Common myeloid progenitor, CD34-positive (primary cell): ENCODE measurements at regions not wholly inside any gene's neighbourhood (a gene's known extent, or its start where the extent isn't known, plus 50 kb on each side); places are given as distances from the start of the nearest gene placed in this dataset.
"Not testable (repeated sequence)": the region's sequence is repeated elsewhere in the genome, so short reads cannot be mapped to it uniquely, and the experiment has no call there.

Experiments used
- CTCF ChIA-PET: fragments of 350-600 bp; sonication (Branson Sonifier 250); formaldehyde crosslinking; loops from one replicate; lab custom pipeline; 2021; ENCODE audit warnings: antibody characterized with exemption; lab: Charles Lee
- POLR2A ChIA-PET: fragments of 350-600 bp; sonication (Branson Sonifier 250); formaldehyde crosslinking; loops from one replicate; lab custom pipeline; 2021; ENCODE audit warnings: antibody characterized with exemption; lab: Charles Lee
- DNase-seq, 3 donors: peaks; one replicate each; pipeline versions ENCODE4 v3.0.0 to v3.0.0-alpha.2; 2013
- H3K27ac ChIP-seq, 2 experiments: 1 replicate in 1 of 2; 2 replicates in 1 of 2; pipeline ENCODE4 v1.7.0; 2013; ENCODE audit warnings: inconsistent platforms in 2 of 2, low read length in 2 of 2, mild to moderate bottlenecking in 2 of 2, low read depth in 1 of 2, moderate library complexity in 1 of 2; ENCODE audit not compliant: severe bottlenecking in 2 of 2, insufficient read depth in 1 of 2, poor library complexity in 1 of 2
- H3K27me3 ChIP-seq, 5 experiments: replicated peaks in 2 of 5; 1 replicate in 3 of 5; 2 replicates in 2 of 5; pipeline versions ENCODE4 v1.6.1 to v1.7.0; 2013; ENCODE audit warnings: low read length in 4 of 5, mild to moderate bottlenecking in 2 of 5, moderate library complexity in 2 of 5, inconsistent platforms in 1 of 5; ENCODE audit not compliant: insufficient read depth in 5 of 5, control insufficient read depth in 4 of 5
- H3K36me3 ChIP-seq, 4 experiments: 1 replicate in 2 of 4; 2 replicates in 2 of 4; pipeline versions ENCODE4 v1.6.1 to v1.7.0; 2013; ENCODE audit warnings: low read length in 3 of 4, control low read depth in 1 of 4, mild to moderate bottlenecking in 1 of 4; ENCODE audit not compliant: control insufficient read depth in 4 of 4, insufficient read depth in 4 of 4
- H3K4me1 ChIP-seq, 4 experiments: 1 replicate in 3 of 4; 2 replicates in 1 of 4; pipeline versions ENCODE4 v1.6.1 to v1.7.1; 2013; ENCODE audit warnings: low read length in 3 of 4, mild to moderate bottlenecking in 3 of 4, control low read depth in 1 of 4, inconsistent platforms in 1 of 4, moderate library complexity in 1 of 4; ENCODE audit not compliant: control insufficient read depth in 4 of 4, insufficient read depth in 4 of 4; ENCODE audit errors: control extremely low read depth in 1 of 4
- H3K4me3 ChIP-seq, 7 experiments: 1 replicate in 4 of 7; 2 replicates in 3 of 7; pipeline versions ENCODE4 v1.5.1 to v1.7.0; 2013; ENCODE audit warnings: mild to moderate bottlenecking in 7 of 7, low read length in 6 of 7, moderate library complexity in 6 of 7, inconsistent platforms in 2 of 7, low read depth in 2 of 7, control low read depth in 1 of 7; ENCODE audit not compliant: insufficient read depth in 4 of 7, control insufficient read depth in 1 of 7; ENCODE audit errors: extremely low read depth in 1 of 7
- H3K9me3 ChIP-seq, 5 experiments: 1 replicate in 4 of 5; 2 replicates in 1 of 5; pipeline versions ENCODE4 v1.6.1 to v1.7.1; 2013; ENCODE audit warnings: low read length in 4 of 5, mild to moderate bottlenecking in 2 of 5, inconsistent platforms in 1 of 5, low read depth in 1 of 5, moderate library complexity in 1 of 5; ENCODE audit not compliant: control insufficient read depth in 4 of 5, insufficient read depth in 2 of 5; ENCODE audit errors: control extremely low read depth in 1 of 5
- WGBS: methylation state at CpG from one replicate; pipeline ENCODE4 v1.1.5; 2013; ENCODE audit not compliant: insufficient coverage; 5-methylcytosine and 5-hydroxymethylcytosine counted together

DNA sequence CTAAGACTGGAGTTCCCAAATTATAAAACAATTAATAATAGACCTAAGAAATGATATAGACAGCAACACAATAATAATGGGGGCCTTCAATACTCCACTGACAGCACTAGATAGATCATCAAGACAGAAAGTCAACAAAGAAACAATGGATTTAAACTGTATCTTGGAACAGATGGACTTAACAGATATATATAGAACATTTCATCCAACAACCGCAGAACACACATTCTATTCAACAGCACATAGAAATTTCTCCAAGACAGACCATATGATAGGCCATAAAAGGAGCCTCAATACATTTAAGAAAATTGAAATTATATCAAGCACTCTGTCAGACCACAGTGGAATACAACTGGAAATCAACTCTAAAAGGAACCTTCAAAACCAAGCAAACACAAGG is 80.1 kb upstream of the LMNTD1 start:
- H3K36me3 ChIP-seq, H3K4me1 ChIP-seq, H3K27me3 ChIP-seq, CTCF ChIA-PET, H3K9me3 ChIP-seq, DNase-seq, H3K4me3 ChIP-seq, H3K27ac ChIP-seq, POLR2A ChIA-PET: not testable (repeated sequence)
- no CpG with 5 or more reads among the region's 1 CpG for WGBS

DNA sequence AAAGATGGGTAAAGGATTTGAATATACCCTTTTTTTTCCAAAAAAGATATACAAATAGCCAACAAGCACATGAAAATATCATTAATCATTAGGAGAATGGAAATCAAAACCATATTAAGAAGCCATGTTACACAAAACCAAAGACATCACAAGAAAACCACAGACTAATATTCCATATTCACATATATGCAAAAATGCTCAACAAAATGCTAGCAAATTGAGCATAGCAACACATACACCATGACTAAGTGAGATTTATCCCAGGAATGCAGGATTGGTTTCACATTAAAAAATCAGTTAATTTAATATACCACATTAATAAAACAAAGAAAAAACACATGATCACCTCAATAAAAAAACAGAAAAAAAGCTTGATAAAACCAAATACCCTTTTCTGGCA is 84.7 kb upstream of the LMNTD1 start:
- no peaks in the 10 kb centered on the region for H3K9me3 ChIP-seq
- no peaks in the 10 kb centered on the region for H3K27me3 ChIP-seq
- H3K4me3 ChIP-seq = no peak overlapping the region
- ChIA-PET CTCF (no interaction called here), POLR2A (no interaction called here)
- H3K36me3 ChIP-seq = no peaks in the 10 kb centered on the region
- H3K27ac ChIP-seq = no peak overlapping the region
- DNase-seq = no peak
- peaks cover 0 to 14% (median 0%) of the 10 kb centered on the region in 4 experiments for H3K4me1 ChIP-seq

DNA sequence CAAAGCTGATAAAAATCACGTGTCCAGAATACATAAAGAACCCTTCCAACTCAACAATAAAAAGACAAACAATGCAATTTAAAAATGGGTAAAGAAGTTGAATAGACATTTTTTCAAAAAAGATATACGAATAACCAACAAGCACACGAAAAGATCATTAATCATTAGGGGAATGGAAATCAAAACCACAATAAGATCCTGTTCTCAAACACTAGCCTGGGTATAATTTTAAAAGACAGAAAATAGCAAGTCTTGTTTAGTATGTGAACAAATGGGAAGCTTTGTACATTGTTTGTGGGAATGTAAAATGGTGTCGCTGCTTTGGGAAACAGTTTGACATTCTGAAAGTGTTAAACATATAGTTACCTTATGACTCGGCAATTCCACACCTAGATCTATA is 86.3 kb upstream of the LMNTD1 start:
- H3K27me3 ChIP-seq = no peaks in the 10 kb centered on the region
- ChIA-PET POLR2A (no interaction called here), CTCF (interaction anchor here (1.2 kb wide), 1 partner anchor 16 kb away, joined by 3 read pairs; no protein-coding TSS in a partner anchor)
- peak in 2 of 3 donors; percentile 34 to 66 for DNase-seq
- no peak overlapping the region for H3K27ac ChIP-seq
- H3K36me3 ChIP-seq = no peaks in the 10 kb centered on the region
- H3K4me3 ChIP-seq = no peak overlapping the region
- no peaks in the 10 kb centered on the region for H3K9me3 ChIP-seq
- WGBS = no CpG with 5 or more reads among the region's 5 CpGs
- H3K4me1 ChIP-seq = peaks cover 0 to 14% (median 0%) of the 10 kb centered on the region in 4 experiments

DNA sequence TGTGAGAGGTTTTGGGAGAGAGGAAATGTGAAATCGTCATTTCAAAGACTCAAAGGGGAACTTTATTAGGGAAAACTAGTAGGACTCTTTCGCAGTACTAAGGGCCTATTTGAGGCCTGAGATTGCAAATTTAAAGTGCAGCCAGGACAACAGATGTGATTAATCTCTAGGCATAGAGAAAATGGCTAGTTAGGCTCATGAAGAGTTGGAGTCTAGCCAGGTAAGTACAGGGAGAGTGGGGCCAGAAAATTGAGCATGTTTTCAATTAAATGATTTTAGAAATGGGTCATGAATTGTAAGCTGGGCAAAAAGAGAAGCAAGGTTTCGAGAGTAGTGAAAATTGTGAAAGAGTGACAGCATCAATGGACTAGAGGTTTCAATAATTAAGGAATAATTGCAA is 91.9 kb upstream of the LMNTD1 start:
- ChIA-PET POLR2A (no interaction called here), CTCF (interaction anchor here (1.1 kb wide), 1 partner anchor 36 kb away, joined by 3 read pairs; no protein-coding TSS in a partner anchor)
- Histone ChIP-seq H3K36me3 (no peaks in the 10 kb centered on the region), H3K9me3 (no peaks in the 10 kb centered on the region), H3K4me3 (no peak overlapping the region), H3K27me3 (no peaks in the 10 kb centered on the region), H3K4me1 (peaks cover 0 to 5% (median 0%) of the 10 kb centered on the region in 4 experiments), H3K27ac (no peak overlapping the region)
- no peak for DNase-seq
- 82% methylated on average over 3 of the region's 3 CpGs for WGBS

DNA sequence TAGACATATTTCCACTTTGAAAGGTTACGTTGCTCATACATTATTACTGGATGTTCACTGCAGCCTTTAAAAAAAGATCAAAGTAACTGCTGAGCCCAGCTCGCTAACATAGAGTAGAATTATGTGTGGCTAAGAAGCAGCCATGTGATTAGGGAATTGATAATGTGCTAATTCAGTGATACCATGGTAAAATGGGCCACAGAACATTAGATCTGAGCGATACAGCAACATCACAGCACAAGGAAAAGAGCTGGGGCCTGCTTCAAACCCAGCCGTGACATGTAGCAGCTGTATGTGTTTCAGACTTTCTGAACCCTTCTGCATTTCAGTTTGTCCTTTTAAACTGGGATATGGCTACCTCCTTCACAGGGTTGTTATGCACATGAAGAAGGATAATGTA is 92.3 kb upstream of the LMNTD1 start:
- ChIA-PET CTCF (interaction anchor here (1.1 kb wide), 1 partner anchor 37 kb away, joined by 3 read pairs; no protein-coding TSS in a partner anchor), POLR2A (no interaction called here)
- peaks cover 0 to 5% (median 0%) of the 10 kb centered on the region in 4 experiments for H3K4me1 ChIP-seq
- H3K9me3 ChIP-seq = no peaks in the 10 kb centered on the region
- no peak overlapping the region for H3K27ac ChIP-seq
- H3K27me3 ChIP-seq = no peaks in the 10 kb centered on the region
- no peak for DNase-seq
- no peaks in the 10 kb centered on the region for H3K36me3 ChIP-seq
- H3K4me3 ChIP-seq = no peak overlapping the region
- 96% methylated on average over 3 of the region's 4 CpGs for WGBS

DNA sequence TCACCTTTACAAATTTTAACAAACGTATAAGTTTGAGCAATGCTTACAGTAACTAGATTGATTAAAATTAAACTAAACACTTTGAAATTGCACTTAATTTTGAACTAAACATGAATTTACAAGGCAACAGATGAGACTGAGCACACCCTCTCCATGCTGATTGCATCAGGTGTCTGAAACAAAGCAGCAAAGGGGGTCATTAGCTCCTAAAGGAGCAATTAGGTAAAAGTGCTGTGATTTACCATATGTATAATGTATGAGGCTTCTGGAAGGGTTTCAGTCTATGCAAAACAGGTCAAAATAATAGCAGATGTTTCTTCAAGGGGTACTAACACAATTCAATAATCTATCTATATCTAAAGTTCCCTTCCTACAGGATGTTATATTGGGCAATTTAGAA is 98.8 kb upstream of the LMNTD1 start:
- POLR2A ChIA-PET = no interaction called here
- Histone ChIP-seq H3K27me3 (no peaks in the 10 kb centered on the region), H3K9me3 (no peaks in the 10 kb centered on the region), H3K4me1 (peaks cover 0 to 24% (median 15%) of the 10 kb centered on the region in 4 experiments), H3K27ac (no peak overlapping the region), H3K4me3 (no peak overlapping the region), H3K36me3 (no peaks in the 10 kb centered on the region)
- WGBS = no CpG with 5 or more reads among the region's 1 CpG
- CTCF ChIA-PET = no interaction called here
- no peak for DNase-seq

DNA sequence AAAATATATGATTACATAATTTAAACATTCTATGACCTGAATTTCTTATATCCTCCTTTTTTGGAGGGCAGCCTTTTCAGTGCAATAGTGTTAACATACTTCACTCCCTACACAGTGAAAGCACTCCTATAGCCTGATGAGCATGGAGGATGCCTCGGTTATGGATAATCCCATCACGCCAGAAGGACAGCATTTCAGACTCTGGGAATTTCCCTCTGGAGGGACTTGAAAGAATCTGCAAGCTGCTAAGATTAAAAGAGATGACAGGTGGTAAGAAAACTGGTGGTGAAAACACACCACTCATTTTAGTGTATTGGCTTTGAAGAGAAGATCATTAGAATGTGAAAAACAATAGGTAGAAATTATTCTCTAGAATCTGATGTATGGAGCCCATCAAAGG is 99.3 kb upstream of the LMNTD1 start:
- Histone ChIP-seq H3K27ac (no peak overlapping the region), H3K9me3 (no peaks in the 10 kb centered on the region), H3K4me1 (peaks cover 0 to 24% (median 15%) of the 10 kb centered on the region in 4 experiments), H3K27me3 (no peaks in the 10 kb centered on the region), H3K36me3 (no peaks in the 10 kb centered on the region), H3K4me3 (no peak overlapping the region)
- DNase-seq = no peak
- CTCF ChIA-PET = interaction anchor here (1.5 kb wide), 1 partner anchor 26 kb away, joined by 5 read pairs; no protein-coding TSS in a partner anchor
- WGBS = 100% methylated on average over 2 of the region's 2 CpGs
- POLR2A ChIA-PET = no interaction called here
